GM18520 (cell line): ENCODE measurements at regions not wholly inside any gene's neighbourhood (a gene's known extent, or its start where the extent isn't known, plus 50 kb on each side); places are given as distances from the start of the nearest gene placed in this dataset.
A peak's percentile ranks its signal among the peaks of the same experiment; 100 is the strongest.

Source experiments
- ATAC-seq: cut with Tn5 transposase; IDR thresholded peaks from one replicate; pipeline ENCODE4 v1.9.1; 2021; ENCODE audit not compliant: unreplicated experiment

DNA sequence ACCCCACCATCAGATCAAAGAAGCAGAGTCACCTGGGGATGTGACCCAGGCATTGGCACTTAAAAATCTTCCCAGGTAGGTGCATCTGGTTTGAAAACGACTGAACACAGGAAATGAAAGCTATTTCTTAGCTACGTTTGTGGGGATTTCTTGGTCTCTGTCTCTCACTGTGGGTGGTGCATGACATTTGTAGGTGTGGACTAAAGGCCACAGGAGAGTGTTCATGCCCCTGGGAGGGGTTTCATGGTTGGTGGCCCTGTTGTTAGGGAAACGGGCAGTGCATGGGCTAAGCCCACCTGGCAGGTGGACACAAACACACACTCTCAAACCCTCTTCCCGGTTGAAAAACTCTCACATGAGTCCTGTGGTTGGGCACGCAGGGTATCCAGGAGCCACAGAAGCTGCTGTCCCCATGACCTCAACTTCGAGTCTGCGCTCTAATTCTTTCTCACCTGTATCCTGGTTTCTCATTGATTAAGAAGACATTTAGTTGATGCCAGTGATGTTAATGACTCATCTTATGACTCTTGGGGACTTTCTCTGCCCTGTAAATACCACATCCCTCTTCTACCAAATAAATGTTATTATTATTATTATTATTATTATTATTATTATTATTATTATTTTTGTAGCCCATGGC lies 119.4 kb downstream of the MRPS6 start:
- no peak for ATAC-seq

GRCh38 chr21:34195335-34195734 lies 122.0 kb downstream of the MRPS6 start:
- ATAC-seq = no peak

DNA sequence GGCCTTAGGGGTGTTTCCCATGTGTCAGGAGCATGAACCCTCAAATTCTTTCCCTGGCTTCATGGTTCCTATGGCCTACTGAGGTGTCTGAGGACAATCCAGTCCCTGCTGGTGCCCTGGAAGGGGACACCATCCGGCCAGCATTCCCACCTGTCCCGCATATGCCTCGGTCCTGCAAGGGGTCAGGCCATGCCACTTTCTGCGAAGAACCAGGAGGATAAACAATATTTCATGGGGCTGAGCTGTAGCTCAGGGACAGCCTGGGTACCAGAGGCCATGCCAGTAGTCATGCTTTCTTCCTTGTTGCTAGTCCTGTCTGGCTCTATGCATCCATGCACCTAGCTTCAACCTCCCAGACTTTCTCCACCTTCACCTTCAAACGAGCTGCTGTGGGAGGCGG lies 123.6 kb downstream of the MRPS6 start:
- ATAC-seq = no peak

GRCh38 chr21:34197561-34197960 lies 124.2 kb downstream of the MRPS6 start:
- ATAC-seq = no peak

- ATAC-seq = no peak
These were observed 125.1 kb downstream of the MRPS6 start for GRCh38 chr21:34198231-34199120.

DNA sequence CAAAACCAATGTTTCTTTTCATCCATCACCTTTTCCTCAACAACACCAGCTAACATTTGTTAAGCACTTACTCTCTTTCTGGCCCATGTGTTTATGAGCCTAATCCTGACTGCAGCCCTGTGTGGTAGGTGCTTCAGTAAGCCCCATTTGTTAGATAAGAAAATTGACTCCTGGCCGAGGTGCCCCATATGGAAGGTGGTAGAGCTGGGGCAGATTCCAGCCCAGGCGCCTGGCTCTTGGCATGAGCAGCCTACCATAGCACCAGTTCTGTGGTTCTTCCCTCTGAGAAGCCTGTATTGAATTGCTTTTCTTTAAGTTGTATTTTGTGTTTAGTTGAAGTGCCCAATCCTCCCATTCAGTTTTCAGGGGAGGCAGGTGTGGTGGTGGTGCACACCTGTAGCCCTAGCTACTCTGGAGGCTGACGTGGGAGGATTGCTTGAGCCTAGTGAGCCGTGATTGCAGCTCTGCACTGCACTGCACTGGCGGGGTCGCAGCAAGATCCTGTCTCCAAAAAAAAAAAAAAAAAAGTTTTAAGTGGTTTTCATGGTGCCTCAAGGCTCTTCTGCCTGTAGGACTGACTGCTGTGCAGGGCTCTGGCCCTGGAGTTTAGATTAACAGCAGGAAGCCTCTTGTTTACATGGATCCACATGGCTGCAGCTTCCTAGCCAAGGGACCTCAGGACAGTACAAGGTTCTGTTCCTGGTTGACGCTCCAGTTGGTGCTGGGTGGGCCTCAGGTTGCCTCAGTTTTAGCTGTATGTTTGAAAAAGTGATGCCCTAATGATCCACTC lies 125.9 kb downstream of the MRPS6 start:
- ATAC-seq = no peak

DNA sequence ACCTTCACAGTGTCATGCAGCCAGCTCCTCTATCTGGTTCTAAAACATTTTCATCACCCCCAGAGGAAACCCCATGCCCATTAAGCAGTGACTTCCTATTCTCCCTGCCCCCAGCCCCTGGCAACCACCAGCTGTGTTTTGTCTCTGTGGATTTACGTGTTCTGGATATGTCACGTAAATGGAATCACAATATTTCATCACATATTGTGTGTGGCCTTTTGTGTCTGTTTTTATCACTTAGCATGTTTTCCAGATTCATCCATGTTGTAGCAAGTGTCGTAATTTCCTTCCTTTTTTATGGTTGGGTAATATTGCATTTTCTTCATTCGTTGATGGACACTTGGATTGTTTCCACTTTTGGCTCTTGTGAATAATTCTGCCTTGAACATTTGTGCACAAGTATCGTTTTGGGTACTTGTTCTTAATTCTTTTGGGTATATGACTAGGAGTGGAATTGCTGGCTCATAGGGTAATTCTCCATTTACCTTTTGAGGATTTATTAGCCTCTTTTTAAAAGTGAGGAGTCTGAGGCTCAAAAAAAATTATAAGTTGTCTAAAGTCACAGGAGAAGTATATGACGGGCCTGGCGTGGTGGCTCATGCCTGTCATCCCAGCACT lies 127.0 kb downstream of the MRPS6 start:
- no peak for ATAC-seq

DNA sequence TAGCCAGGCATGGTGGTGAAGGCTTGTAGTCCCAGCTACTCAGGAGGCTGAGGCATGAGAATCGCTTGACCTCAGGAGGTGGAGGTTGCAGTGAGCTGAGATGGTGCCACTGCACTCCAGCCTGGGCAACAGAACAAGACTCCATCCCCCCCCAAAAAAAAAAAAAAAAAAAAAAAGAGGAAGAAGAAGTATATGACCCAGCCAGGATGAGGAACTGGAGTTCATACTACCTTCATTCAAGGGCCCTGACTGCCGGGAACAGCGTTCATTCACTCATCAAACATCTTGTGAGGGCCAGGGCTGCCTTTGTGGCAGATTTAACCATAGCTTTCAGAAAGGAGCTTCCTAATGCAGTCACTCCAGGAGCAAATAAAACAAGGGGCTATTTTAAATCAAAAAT lies 127.6 kb downstream of the MRPS6 start:
- no peak for ATAC-seq

GRCh38 chr21:34201481-34201858 lies 128.1 kb downstream of the MRPS6 start:
- no peak for ATAC-seq

DNA sequence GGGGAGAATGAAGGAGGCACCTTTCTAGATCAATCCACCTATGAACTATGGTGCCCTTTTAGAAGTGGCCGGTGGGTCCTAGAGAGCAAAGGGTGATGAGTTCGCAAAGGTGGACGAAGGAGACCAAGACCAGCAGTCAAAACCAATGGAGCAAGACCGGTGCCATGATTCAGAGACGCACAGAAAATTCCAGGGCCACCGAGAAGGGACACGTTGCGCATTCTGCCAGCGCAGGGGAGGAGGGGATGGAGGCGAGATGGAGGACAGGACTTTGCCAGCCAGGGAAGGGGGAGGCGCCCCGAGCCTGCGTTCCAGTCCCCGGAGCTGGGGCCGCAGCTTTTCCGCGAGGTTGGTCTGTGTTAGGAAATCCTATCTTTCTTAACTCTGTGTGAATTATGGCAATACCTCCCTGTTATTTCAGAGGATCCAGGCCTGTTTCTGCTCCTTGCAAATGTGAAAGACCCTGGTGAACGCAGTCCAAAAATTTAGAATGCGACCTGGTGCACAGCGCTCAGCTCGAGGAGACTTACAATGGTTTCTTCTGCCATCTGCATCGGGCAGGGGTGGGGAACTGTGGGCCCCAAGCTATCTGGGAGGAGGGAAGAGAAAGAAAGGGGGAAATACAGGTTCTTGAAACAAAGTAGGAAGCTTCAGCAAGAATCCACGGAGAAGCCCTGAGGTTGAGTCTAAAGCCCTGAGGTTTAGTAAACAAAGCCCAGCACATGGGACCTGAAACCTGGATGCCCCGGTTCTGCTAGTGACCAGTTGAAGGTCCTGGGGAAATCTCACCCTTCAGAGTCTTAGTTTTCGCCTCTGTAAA lies 129.4 kb downstream of the MRPS6 start:
- ATAC-seq = no peak

DNA sequence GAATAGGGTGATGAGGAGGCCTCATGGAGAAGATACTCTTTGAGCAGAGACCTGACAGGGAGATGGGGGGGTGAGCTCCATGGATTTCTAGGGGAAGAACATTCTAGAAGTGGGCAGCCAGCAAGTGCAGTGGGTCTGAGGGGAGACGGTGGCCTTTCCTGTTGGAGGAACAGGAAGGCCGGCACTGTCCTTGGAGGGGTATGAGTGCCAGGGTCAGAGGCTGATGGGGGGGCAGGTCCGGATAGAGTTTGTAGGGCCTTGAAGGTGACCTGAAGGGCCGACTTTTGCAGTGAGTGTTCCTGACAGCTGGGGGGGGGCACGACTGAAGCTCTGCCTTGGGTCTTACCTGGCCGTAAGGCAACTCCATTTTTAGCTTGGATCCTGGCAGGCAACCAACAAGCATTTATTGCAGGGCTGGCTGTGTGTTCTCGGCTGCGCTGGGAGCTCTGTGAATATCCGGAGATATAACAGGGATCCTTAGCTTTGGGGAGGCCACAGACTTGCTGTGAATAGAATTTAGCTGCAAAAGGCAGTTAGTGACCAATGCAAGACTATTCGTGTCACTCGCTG lies 130.6 kb downstream of the MRPS6 start:
- ATAC-seq = no peak

DNA sequence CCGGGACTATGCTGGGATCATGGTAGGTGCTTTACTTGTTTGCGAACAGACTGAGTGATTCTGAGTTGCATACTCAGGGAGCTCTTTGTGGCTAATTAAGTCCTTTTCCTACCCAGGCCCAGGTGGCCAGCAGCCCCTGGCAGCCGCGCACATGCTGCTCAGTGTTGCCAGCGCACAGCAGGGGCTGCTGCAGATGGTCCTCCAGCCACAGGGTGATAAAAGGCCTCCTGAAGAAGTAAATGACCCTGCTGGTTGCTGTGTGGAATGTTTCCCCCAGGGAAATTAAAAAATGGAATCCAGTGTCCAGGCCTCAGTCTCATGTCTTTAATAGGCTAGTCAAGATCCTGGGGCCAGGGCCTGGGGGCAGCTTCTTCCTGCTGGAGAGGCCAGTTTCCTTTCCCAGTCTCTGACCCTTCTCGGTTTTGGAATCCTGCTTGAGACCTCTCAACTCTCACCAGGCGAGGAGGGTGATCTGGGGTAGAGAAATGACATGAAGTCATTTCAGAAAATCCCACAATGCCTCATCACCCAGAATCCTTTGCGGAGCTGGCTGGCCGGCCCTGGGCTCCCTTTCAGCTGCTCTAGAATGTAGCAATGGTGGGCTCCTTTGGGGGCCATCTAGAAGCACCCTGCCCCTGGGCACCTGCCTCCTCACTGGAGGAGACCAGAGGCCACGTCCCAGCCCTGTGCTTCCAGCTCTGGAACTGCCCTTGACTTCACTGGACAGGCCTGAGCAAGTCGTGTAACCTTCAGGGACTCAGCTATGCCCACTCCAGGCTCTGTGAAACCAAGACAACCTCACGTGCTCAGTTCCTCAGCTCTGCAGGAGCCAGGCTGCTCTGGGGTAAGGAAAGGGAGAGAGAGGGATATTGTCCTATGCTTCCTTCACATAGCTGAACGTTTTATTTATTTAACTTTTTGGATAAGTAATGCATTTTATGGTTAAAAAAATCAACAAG lies 131.4 kb downstream of the MRPS6 start:
- ATAC-seq = no peak

- peak; percentile 43 for ATAC-seq
These were observed 132.6 kb downstream of the MRPS6 start for GRCh38 chr21:34205811-34206571.

DNA sequence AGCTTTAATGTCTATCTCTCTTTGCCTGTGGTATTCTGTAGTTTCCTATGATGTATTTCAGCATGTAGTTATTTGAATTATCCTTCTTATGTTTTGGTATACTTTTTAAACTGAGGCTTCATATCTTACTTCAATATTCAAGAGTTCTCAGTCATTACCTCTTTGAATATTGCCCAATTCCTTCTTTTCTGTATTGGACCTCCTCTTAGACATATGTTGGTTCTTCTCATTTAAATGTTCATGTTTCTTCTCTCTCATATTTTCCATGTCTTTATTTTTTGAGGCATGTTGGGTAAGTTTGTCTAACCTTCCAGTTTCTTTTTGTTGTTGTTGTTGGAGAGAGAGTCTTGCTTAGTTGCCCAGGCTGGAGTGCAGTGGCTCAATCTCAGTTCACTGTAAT lies 140.6 kb downstream of the MRPS6 start:
- no peak for ATAC-seq

GRCh38 chr21:34215501-34215900 lies 142.1 kb downstream of the MRPS6 start:
- ATAC-seq = no peak

DNA sequence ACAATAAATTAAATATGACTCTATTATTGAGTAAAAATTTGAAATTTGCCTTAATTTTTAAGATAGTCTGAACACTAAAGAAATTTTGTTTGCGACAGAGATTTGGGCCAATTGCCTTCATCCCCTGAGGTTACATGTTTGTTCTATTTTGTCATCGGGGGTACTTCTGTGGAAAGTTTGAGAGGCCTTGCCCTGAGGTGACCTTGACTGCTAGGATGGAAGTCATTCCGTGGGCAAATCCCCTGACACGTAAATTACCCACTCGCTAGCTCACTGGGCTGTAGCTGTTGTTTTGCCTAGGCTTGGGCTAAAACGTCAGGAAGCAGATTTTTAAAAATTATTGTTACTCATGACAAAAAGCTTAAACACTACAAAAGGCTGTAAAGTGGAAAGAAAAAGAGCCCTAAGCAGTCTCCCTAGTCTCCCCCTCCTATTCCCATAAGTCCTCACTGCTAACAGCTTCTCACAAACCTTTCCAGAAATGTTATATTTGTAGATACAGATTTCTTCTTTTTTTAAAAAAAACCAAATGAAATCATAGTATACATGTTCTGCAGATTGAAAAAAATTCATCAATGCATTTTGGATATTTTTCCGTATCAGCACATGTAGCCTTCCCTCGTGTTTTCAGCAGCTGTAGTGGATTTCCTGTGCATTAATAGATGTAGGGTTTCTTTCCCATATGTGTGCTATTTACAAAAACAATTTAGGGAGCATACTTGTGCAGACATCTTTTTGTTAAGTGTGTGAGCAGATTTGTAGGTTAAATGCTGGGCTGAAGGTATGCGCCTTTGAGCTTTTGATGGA lies 142.7 kb downstream of the MRPS6 start:
- no peak for ATAC-seq

DNA sequence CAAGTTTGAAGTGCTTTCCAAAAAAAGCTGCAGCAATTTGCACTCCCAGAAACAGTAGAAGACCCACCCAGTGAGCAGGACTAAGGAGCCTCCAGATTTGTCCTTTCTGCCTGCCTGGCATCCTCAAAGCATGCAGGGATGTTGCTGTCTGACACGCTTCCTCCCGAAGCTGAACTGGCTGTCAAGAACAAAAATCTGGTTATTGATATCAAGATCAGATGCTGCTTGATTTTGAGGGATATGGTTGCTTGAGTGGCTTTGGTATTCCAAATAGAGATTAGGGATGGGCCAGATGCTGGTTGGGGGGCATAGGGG lies 143.3 kb downstream of the MRPS6 start:
- ATAC-seq = no peak

DNA sequence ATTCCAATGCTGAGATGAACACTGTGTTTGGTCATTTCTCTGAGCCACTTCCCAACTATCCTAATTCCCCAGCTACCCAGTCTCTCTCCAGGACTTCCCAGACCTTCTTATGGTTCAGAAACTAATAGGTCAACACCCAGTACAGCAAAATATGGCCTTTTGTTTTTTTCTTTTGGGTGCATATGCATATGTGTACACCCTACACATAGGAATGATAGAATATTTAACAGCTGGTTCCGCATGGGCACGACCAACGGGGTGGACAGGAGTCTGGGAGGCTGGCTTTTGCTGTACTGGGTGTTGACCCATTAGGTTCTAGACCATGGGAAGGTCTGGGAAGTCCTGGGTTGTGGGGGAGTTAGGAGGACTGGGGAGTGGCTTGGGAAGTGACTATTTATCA lies 143.9 kb downstream of the MRPS6 start:
- ATAC-seq = no peak
